ENCODE measurements at regions not wholly inside any gene's neighbourhood (a gene's known extent, or its start where the extent isn't known, plus 50 kb on each side); places are given as distances from the start of the nearest gene placed in this dataset.
A peak's percentile ranks its signal among the peaks of the same experiment; 100 is the strongest.

GRCh38 chr1:209434631-209435217, 148.8 kb upstream of the CAMK1G start:
- DNase-seq (ENCODE audit: low spot score), result no peak
- no peaks in the 10 kb centered on the region for H3F3A ChIP-seq (replicated peaks; ENCODE audit: low read depth)
- H3K27me3 Mint-ChIP-seq (ENCODE audit: insufficient read depth, low read depth, poor library complexity), result peaks cover 11% of the 10 kb centered on the region
- peaks cover 26% of the 10 kb centered on the region for H3K36me3 Mint-ChIP-seq (ENCODE audit: low read depth)
- no peak overlapping the region for H3K4me3 Mint-ChIP-seq
- H3K9me3 Mint-ChIP-seq, result peaks cover 5% of the 10 kb centered on the region
- peak overlapping the region; percentile 96; the same call in 1 of the 2 replicates for H3K27ac ChIP-seq (ENCODE audit: low read depth)
- peaks cover 51% of the 10 kb centered on the region for H3K4me1 ChIP-seq (ENCODE audit: insufficient read depth)
- no peak overlapping the region; the same call in 1 of the 2 replicates for H2AFZ ChIP-seq
- no peak overlapping the region for H3K4me3 ChIP-seq
- H3K36me3 ChIP-seq (ENCODE audit: insufficient read depth), result peaks cover under 1% of the 10 kb centered on the region; the same call in 1 of the 2 replicates
- H3K79me2 ChIP-seq (replicated peaks; ENCODE audit: insufficient read depth), result peaks cover 9% of the 10 kb centered on the region
- TF ChIP-seq POLR2AphosphoS5 (IDR thresholded peaks at IDR 0.05; ENCODE audit: low read depth) (no peak), ZNF331 (CRISPR knock-in tag; IDR thresholded peaks at IDR 0.05; ENCODE audit: low read depth) (no peak), REST (IDR thresholded peaks at IDR 0.05; ENCODE audit: unreplicated experiment) (no peak), ETS1 (IDR thresholded peaks at IDR 0.05) (no peak), JUNB (IDR thresholded peaks at IDR 0.05; ENCODE audit: unreplicated experiment) (no peak), ZNF114 (CRISPR knock-in tag; IDR thresholded peaks at IDR 0.05) (no peak), ZNF462 (CRISPR knock-in tag; IDR thresholded peaks at IDR 0.05) (no peak), EZH2 (IDR thresholded peaks at IDR 0.05; ENCODE audit: low read depth, unreplicated experiment) (no peak), EZH2phosphoT487 (IDR thresholded peaks at IDR 0.05; ENCODE audit: unreplicated experiment) (no peak)
- H3K9me2 ChIP-seq (ENCODE audit: insufficient read depth), result no peaks in the 10 kb centered on the region
- H3K27ac Mint-ChIP-seq, result no peak overlapping the region
- peaks cover 59% of the 10 kb centered on the region for H3K4me1 Mint-ChIP-seq
- ATAC-seq, result no peak
- H4K20me1 ChIP-seq (replicated peaks; ENCODE audit: insufficient read depth), result no peaks in the 10 kb centered on the region
- H3K4me2 ChIP-seq, result peak overlapping the region; percentile 34; the same call in 1 of the 2 replicates
- no peaks in the 10 kb centered on the region for H3K27me3 ChIP-seq (ENCODE audit: insufficient read depth)

Data from GM23338 (cell line).